ENCODE measurements at regions not wholly inside any gene's neighbourhood (a gene's known extent, or its start where the extent isn't known, plus 50 kb on each side); places are given as distances from the start of the nearest gene placed in this dataset.

DNA sequence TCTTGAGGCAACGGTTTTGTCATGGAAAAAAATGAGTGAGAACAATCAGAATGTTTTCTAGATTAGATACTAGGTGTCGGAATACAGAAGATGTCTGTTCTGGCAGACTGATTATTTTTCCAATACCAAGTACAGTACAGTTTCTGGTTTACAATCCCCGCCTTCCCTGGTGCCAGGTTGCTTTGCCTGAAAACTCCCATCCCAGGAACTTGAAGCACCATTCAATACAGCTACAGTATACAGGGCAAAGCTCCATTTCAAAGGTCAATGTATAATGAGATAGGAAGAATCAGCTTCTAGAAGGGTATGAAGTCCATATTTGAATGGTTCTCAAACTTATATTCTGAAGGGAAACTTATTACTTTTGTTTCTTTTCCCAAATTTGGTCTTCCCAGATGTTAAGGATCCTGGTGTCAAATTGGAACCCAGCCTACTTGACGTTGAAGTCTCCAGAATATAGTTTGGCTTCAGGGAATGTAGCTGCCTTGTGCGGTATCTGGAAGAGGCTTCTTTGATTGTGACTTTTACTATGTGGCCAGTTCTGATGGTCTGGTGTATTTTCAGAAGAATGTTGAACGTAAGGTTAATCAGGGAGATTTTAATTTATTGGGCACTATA lies 238.0 kb upstream of the ATP2B1 start:
- DNase-seq: no peak

DNA sequence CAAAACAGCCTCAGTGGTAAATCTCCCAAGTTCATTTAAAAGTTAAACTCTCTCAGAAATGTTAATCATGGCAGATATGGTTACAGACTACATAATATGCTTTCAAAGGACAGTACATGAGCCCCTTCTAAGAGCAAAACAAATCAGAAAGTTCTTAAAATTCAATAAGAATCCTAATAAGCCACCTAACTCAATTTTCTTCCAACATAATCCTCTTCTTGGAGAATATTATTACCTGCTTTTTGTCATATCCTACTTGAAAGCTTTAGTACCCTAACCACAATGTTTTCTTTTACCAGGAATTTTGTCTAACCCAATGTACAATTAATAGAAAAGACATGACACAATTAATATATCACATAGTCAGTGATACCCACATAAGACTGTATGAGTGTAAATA lies 236.5 kb upstream of the ATP2B1 start:
- DNase-seq: no peak

DNA sequence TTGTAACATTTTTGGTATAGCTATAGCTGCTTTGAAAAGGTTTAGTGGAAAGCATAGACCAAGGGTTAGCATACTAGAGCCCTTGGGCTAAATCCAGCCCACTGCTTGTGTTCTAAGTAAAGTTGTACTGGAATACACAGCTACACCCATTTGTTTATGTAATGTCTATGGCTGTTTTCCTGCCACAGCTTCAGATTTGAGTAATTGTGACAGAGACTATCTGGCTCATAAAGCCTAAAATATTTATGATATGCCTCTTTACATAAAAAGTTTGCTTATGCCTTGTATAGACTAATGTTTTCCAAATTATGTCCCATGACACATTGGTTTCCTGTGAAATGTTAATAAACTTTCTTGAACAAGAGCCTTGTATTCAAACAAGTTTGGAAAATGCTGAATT lies 234.8 kb upstream of the ATP2B1 start:
- no peak for DNase-seq

DNA sequence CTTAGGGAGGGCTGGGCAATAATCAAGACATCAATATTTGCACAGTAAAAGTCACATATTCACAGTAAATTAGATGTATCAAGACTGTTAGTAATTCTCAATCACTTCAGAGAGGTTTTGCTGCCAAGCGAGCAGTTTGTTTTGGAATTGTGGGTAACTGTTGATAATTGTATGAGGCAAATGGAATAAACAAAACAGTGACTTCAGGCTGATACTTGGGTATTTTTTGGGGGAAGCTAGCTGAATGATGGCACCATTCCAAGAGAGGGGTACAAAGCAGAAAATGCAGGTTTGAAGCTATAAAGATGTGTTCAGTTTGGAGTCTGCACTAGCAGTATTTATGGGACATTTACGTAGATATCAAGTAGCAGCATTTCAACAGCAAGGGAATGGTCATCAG lies 232.8 kb upstream of the ATP2B1 start:
- DNase-seq: no peak

DNA sequence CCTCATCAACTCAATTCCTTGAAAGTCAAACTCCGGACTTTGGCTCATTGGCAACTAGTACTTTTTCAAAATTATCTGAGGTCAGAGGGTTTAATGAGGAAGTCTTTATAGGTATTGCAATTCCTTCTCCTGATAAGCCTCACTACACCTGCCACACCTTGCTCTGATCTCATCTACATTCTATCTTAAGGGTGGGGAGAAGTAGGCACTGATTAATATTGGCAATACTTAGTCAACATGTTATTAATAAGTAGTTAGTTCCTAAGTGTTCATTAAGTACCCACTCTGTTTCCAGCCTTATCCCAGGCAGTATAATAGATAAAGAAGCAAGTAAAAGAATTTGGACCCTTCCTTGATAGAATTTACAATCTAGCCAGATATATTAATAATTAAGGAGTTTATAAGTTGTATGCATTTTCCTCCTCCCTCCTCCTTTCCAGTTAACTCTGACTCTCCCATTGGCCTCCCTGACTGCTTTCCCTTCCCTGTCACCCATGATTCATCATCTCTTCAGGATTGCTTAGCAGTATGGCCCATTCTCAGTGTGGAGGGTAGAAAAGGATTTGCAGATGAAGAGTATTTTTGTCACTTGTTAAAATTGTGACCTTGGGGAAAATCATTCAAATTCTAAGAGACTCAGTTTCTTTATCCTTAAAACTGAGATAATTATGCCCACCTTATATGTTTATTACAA lies 231.0 kb upstream of the ATP2B1 start:
- DNase-seq: no peak

DNA sequence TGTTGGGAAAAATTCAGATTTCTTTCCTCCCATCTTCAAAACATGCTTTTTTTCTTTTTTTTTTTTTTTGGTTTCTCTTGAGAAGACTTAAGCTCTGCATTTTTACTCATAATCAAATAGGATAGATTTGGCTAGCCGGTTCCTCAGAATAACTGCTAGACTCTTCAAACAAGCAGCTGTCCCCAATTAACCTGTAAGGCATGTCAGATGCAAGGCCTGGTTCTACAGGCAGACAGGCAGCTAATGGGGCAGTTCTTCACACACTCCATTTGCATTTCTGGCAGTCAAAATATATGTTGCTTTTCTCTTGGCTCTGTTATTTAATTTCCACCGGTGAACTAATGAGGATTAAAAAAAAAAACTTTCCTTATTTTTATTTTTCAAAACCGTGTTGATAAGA lies 228.0 kb upstream of the ATP2B1 start:
- DNase-seq: no peak

DNA sequence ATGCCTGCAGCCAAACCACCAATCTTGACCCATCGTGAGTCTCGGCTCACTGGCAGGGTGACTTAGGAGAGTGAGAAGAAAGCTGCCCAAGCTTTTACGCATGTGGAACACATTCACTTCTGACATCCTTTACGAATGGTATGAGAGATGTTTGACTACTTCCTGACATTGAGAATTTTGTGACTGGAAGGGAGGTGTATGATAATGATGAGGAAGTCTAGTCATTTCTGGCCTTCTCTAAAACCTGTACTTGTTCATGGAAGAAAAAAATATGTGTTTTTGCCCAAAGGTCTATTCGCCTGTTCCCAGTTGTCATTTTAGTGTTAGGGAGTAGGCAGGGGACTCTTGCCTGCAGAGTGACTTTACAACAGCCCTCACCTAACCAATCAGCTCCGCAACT lies 227.2 kb upstream of the ATP2B1 start:
- no peak for DNase-seq

DNA sequence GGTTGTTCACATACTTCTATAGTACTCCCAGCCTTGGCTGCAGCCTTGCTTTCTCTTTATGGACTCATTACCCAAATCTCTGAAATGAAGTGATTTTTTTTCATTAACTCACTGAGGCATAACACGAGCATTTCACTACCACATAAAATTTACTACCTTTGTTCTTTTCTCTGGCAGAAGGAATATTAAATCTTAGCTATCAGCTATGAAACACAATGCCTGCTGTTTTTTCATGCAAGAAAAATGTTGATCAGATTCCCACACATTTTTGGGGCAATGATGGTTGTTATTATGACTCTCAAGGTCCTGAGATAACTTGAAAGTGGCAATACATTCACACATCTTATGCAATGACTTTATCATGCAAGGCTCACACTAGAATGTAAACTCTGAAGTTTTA lies 225.3 kb upstream of the ATP2B1 start:
- DNase-seq: no peak

DNA sequence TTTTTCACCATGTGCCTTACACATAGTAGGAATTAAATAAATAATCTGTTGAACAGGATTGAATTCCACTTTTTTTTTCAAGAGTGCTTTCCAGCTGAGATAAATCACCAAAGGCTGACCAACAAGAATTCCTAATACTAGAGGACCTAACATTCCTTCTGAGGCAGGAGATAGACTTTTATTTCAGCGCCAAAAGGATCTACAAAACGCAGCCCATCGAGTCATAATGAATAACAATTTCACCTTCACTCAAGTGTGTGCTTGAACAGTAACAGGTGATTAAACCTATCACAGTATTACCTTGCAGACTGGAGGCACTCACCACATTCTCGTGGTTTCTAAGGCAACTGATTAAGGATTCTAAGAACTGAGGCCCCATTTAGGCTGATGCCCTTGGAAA lies 224.3 kb upstream of the ATP2B1 start:
- no peak for DNase-seq

DNA sequence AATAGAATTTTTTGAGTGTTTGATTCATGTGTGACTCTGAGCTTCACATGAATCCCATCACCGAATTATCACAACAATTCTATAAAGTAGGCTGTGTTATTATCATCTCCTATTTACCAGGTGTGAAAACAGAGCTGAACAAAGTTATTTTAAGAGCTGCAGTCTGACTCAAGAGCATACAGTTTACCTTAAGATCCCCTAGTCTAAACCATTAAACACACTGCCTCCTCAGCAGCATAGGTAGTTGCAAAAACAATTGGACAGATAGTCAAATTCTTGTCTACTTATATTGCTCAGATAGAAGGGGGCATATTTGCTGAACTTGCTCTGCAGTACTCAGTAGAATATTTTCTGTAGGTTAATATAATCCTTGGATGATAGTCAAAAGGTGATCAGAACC lies 219.8 kb upstream of the ATP2B1 start:
- DNase-seq: no peak

DNA sequence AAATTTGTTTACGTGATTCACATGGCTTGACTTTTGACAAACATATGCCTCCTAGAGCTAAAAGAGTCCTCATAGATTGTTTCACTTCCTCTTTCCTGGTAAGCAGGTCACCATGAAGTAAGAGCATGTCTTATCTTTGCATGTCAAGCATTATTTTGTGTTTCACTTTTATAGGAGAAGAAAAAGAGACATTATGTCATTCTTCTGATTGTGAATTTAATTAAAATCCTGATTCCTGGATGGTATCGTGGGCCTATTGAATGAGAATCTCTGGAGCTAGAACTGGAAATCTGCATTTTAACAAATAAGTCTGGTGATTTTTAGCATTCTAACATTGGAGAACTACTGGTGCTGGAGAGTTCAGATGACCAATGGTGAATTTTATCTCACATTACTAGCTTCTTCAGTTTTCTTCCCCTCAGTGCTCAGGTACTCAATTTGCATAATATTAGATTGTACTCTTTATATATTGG lies 218.6 kb upstream of the ATP2B1 start:
- DNase-seq: no peak

DNA sequence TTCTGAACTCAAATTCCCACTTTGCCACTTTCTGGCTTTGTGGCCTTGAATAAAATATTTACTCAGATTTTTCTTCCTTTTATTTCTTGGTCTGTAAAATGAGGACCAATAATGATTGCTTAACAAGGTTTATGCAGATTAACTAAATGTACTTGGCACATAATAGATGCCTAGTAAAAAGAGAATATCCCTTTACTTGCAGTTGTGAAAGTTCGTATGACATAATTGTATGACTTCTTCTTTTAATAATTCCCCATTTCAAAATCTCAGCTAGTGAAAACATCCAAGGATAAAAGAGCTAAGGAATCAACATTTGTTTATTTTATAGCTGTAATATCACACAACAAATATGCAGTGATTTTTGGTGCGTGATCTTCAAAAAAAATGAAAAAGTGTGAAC lies 215.6 kb upstream of the ATP2B1 start:
- DNase-seq: no peak

DNA sequence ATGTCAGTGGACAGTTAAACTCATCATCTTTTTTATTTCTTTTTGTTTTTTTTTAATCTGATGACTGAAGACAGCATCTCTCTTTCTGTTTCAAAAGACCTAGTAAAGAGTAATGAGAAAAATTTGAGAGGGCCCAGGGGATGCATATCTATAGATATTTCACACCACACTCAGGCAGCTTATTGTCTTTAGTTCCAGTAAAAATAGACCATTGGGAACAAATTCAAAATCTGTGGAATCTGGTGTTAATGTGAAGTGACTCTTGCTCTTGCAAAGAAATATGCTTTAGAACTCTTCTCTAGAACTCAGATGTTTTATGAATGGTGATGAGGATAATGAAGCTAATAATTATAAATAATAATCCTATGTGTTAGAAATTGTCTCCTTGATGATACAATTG lies 214.5 kb upstream of the ATP2B1 start:
- no peak for DNase-seq

DNA sequence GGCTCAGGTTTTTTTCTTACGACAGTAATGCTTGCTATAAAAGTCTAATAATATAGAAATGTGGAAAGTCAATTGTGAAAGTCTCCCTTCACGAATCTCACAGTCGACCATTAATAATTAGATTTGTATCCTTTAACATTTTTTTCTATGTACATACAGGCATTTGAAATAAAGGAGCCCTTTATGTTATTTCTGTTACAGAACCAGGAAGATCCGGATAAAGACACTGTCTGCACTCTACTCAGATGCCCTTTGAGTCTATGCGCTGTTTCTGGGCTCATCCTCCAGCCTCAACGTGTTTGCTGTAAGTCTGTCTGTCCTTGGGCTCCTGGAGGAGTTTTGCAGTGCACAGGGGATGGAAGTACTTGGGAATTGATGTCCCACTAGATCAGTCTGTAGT lies 212.2 kb upstream of the ATP2B1 start:
- no peak for DNase-seq

DNA sequence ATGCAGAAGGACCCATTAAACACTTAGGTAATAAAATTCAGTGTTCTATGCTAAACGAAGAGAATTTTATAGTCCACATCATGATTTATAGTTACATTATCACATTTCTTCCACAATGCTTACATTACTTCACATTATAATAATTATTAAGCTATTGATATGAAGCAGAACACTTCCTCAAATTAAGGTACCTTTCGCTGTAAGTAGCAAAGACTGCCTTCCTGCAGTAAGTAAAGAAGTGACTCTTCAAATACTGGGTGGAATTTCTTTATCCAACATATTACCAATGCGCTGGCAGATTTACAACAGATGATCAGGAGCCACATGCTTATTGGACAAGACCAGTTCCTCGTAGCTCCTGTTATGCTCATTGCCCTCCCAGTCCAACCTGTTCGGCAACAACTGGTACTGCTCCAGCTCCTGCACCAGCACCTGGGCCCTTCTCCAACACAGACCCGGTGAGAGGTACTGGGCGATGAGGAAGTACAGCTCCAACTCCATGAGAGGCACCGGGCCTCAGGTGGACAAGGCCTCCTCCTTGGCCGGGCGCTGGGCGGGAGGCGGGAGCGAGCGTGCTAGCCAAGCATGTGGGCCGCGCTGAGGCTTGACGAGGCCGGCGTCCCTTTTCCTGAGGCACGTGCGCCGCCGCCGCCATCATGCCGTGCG lies 210.7 kb upstream of the ATP2B1 start:
- DNase-seq: no peak

DNA sequence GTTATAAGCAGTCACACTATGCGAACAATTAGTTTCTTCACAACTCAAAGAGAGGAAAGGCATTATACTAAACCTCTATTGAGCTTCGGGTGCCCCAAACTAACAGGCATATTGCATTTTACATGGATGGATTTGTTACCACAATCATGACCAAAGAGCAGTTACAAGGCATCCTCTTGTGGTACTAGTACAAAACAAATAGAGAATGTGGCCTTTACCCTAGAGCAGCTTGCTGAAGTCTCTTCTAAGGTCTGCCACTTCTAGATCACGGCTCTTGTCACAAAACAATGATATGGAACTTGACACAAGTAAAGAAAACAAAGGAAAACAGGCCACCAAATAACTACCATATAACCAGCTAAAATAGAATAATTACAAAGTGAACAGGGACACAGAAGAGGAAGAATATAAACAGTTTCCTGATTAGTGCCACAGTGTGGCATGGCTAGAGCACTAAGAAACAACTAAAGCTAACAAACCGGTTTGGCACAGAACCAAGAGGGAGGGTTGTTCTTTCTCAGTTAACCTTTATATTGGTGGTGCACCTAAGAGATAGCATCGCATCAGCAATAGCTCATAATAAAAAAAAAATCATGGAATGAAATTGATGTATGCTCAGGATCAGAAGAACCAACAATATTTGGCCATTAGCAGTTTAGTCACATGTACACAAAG lies 209.7 kb upstream of the ATP2B1 start:
- DNase-seq: no peak

DNA sequence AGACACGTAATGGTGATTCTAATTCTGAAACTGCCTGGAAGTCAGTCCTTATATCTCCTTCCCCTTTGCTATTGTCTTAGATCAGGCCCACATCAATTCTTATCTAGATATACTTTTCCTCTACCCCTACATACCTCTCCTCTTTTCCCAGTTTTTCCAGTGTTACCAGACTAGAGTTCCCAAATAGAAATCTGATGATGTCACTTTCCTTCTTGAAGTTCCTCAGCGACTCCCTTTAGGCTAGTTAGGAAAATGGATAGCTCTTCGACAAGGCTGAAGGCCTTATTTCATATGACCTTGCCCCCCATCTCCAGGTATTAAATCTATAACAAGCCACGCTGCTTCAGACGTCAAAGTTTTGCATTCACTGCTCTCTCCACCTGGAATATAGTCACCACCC lies 201.1 kb upstream of the ATP2B1 start:
- no peak for DNase-seq

DNA sequence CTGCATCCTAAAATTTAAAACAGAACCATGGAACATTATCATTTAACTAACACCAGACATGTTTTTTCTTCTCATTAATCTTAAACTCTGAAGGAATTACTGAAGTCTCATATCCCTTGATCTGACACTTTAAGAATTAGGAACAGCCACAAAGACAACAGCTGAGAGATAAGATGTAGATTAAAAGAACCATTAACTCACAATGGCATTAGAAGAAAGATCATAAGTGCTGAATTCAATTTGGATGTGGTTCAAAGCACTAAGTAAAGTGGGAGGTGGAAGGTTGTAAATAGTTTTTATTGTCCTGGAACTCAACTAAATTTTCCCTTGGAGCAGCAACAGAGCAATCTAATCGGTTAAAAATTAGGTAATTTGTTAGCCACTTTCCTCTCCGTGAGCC lies 199.0 kb upstream of the ATP2B1 start:
- DNase-seq: no peak

DNA sequence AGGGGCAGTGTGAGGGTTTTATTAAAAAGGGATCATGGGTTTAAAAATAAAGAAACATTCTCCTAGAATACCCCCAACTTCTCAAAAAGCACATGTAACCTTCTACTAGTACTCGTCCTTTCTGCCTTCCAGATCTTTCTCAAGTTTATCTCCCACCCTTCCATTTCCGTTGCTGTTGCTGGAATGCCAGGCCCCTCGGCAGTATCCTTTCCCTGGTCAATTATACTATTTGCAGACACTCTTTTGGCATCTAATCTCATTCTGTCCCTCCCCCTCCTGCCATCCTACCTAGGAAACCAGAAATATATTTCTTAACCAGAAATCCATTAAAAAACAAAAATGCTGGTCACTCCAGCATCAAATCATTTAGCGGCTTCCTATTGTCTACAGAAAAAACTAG lies 198.2 kb upstream of the ATP2B1 start:
- DNase-seq: no peak

DNA sequence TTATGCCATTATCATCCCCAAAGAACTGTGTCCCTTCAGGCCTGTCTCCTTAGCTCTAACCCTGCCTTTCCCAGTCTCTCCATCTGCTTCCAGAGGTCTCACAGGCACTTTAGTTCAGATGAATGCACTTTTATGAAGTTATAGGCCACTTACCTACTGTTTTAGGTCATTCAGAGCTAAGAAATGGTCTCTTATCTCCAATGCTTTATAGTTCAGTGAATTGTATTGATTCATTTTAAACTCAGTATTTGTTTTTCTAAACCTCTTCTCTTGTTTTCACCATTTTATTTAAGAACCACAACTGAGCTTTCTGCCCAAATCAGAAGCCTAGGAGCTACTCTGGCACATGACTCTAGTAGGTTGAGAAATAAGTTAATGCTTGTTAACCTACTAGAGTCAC lies 197.5 kb upstream of the ATP2B1 start:
- no peak for DNase-seq

DNA sequence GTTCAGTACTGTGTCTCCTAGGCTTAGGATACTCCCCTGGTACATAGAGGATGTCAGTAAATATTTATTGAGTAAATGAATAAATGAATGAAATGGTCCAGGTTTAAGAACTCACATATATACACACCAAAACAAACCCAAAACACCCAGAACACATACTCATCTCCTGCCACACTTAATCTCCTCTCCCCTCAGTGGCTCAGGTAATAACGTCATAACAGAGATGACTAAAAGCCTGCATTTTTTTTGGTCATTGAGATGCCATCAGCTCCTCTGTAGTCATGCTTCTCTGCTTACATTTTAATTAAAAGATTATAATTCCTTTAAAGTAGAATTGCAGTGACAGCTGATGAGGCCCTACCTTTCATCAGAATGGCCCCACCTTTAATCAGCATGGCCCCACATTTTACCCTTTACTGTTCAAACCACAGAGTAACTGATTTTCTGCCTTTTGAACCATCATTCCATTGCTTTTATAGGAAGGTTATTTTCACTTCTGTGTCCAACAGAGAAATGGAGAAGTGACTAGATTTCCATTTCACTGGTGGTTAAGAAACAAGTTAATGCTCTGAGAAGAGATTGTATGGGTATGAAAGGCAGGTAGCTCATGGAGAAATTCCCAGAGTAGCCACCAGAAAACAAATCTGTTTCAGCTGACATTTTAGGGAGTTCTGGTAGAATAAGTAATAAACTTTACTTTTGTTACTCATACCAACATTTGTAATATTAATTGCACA lies 193.4 kb upstream of the ATP2B1 start:
- no peak for DNase-seq

DNA sequence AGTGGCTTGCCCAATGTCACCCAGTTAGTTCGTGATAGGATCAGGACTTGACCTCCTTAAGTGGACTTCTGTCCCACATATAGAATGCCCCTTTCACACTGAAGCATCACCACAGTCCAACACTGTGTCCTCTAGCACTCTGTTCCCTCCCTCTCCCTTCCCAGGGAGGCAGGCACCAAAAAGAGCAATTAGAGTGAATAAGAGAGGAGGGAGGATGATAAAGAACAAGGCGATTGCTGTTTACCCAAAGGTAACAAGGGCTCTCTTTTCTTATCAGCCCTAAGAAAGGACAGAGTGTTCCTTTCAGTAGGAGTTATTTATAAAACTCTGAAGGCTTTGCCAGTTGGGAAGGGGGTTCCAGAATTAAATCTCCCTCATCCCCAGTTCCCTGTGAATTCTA lies 192.7 kb upstream of the ATP2B1 start:
- no peak for DNase-seq

DNA sequence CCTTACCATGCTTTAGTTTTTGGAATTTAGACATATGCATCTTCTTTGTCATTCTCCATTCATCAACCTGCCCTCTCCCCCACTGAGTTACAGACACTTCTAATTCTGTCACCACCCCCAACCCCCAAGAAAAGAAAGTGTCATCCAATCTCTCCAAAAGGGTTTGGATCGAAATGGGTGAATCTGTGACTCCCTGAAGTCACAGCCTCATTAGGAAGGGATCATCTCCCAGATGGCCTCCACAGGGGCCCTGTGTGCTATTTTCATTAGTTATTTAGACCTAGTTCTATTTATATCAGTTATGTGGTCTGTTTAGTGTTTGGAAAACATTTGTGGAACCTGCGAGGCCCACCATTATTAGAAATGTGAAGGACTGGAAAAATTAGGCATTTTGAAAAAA lies 191.0 kb upstream of the ATP2B1 start:
- no peak for DNase-seq

Measured in activated CD8-positive, alpha-beta memory T cell treated with anti-CD3 and anti-CD28 coated beads for 24 hours (primary cell).